IMR-90 (cell line): ENCODE measurements at regions not wholly inside any gene's neighbourhood (a gene's known extent, or its start where the extent isn't known, plus 50 kb on each side); places are given as distances from the start of the nearest gene placed in this dataset.

Source experiments
- ATAC-seq: fragments of 200-7000 bp; cut with Tn5 transposase; 2 replicates; pipeline ENCODE4 v1.9.1; 2020; ENCODE audit warnings: low read depth, mild to moderate bottlenecking, moderate library complexity
- BruUV-seq: library from RNA; stranded (reverse); fragments of 400-500 nt; replicated peaks from 2 replicates; lab custom pipeline; 2021; lab: Mats Ljungman, UMichigan
- CTCF ChIA-PET: fragments of 300-600 bp; formaldehyde crosslinking; extraction: SDS; loops from one replicate; lab custom pipeline; 2021; ENCODE audit warnings: antibody characterized with exemption; lab: Yijun Ruan, JAX
- POLR2A ChIA-PET: fragments of 300-600 bp; sonication (Branson Sonifier 250); formaldehyde crosslinking; loops from one replicate; lab custom pipeline; 2022; ENCODE audit warnings: antibody characterized with exemption; ENCODE audit not compliant: unreplicated experiment; lab: Charles Lee
- DNase-seq: peaks from one replicate; pipeline ENCODE4 v3.0.0; 2013
- H2AFZ ChIP-seq: replicated peaks from 2 replicates; pipeline ENCODE3; 2013; ENCODE audit warnings: low read length, mild to moderate bottlenecking; ENCODE audit not compliant: poor library complexity
- H2AK5ac ChIP-seq: 2 replicates; pipeline ENCODE4 v1.6.1; 2013; ENCODE audit warnings: low read depth, low read length, inconsistent platforms
- H2AK9ac ChIP-seq: replicated peaks from 2 replicates; pipeline ENCODE3; 2013; ENCODE audit warnings: mild to moderate bottlenecking, low read depth, low read length, moderate library complexity; ENCODE audit not compliant: poor library complexity
- H2BK120ac ChIP-seq: 2 replicates; pipeline ENCODE4 v1.6.1; 2013; ENCODE audit warnings: low read depth, low read length, inconsistent platforms
- H2BK15ac ChIP-seq: 3 replicates; pipeline ENCODE4 v1.6.1; 2013; ENCODE audit warnings: low read depth, low read length, inconsistent platforms
- H2BK20ac ChIP-seq: 2 replicates; pipeline ENCODE4 v1.6.1; 2013; ENCODE audit warnings: low read depth, mild to moderate bottlenecking, inconsistent platforms, low read length, moderate library complexity
- H2BK5ac ChIP-seq: 2 replicates; pipeline ENCODE4 v1.6.1; 2013; ENCODE audit warnings: mild to moderate bottlenecking, low read depth, low read length, inconsistent platforms; ENCODE audit not compliant: poor library complexity, severe bottlenecking
- H3K14ac ChIP-seq: replicated peaks from 2 replicates; pipeline ENCODE4 v1.6.1; 2013; ENCODE audit warnings: low read depth, low read length, inconsistent platforms
- H3K18ac ChIP-seq: 2 replicates; pipeline ENCODE4 v1.6.1; 2013; ENCODE audit warnings: low read depth, low read length, control low read depth
- H3K23ac ChIP-seq: 2 replicates; pipeline ENCODE4 v1.6.1; 2013; ENCODE audit warnings: low read depth, low read length, inconsistent platforms
- H3K27ac ChIP-seq: 2 replicates; pipeline ENCODE4 v1.5.1; 2013; ENCODE audit warnings: mild to moderate bottlenecking, control low read depth, low read length; ENCODE audit not compliant: insufficient read depth
- H3K27me3 ChIP-seq: 2 replicates; pipeline ENCODE4 v1.6.1; 2013; ENCODE audit warnings: low read length; ENCODE audit not compliant: control insufficient read depth, insufficient read depth
- H3K36me3 ChIP-seq: 2 replicates; pipeline ENCODE4 v1.6.1; 2013; ENCODE audit warnings: low read length, mixed read lengths; ENCODE audit not compliant: control insufficient read depth, insufficient read depth
- H3K4ac ChIP-seq: 2 replicates; pipeline ENCODE4 v1.6.1; 2013; ENCODE audit warnings: low read depth, low read length, inconsistent platforms
- H3K4me1 ChIP-seq: 2 replicates; pipeline ENCODE4 v1.6.1; 2013; ENCODE audit warnings: low read length, mixed read lengths; ENCODE audit not compliant: control insufficient read depth, insufficient read depth
- H3K4me2 ChIP-seq: 2 replicates; pipeline ENCODE4 v1.6.1; 2013; ENCODE audit warnings: low read depth, mild to moderate bottlenecking, control low read depth, low read length, moderate library complexity
- H3K4me3 ChIP-seq: 2 replicates; pipeline ENCODE4 v1.5.1; 2013; ENCODE audit warnings: low read depth, mild to moderate bottlenecking, control low read depth, low read length, moderate library complexity; ENCODE audit not compliant: insufficient read depth
- H3K56ac ChIP-seq: 2 replicates; pipeline ENCODE4 v1.6.1; 2013; ENCODE audit warnings: low read length, inconsistent platforms; ENCODE audit not compliant: insufficient read depth; ENCODE audit errors: extremely low read depth
- H3K79me1 ChIP-seq, 2 experiments: 2 replicates each; pipeline ENCODE4 v1.6.1; 2013; ENCODE audit warnings: low read length in 2 of 2, inconsistent platforms in 1 of 2, low read depth in 1 of 2
- H3K9ac ChIP-seq: 2 replicates; pipeline ENCODE4 v1.6.1; 2013; ENCODE audit warnings: low read depth, low read length, control low read depth
- H3K9me1 ChIP-seq: 2 replicates; pipeline ENCODE4 v1.6.1; 2013; ENCODE audit warnings: low read length, inconsistent platforms; ENCODE audit not compliant: insufficient read depth
- H3K9me3 ChIP-seq: 2 replicates; pipeline ENCODE4 v1.6.1; 2013; ENCODE audit warnings: low read length; ENCODE audit not compliant: control insufficient read depth, insufficient read depth
- H4K20me1 ChIP-seq: 2 replicates; pipeline ENCODE4 v1.6.1; 2013; ENCODE audit warnings: low read length, inconsistent platforms; ENCODE audit not compliant: insufficient read depth
- H4K5ac ChIP-seq: 2 replicates; pipeline ENCODE4 v1.6.1; 2013; ENCODE audit warnings: mild to moderate bottlenecking, low read depth, low read length, control low read depth
- H4K8ac ChIP-seq, 2 experiments: 2 replicates each; pipeline ENCODE4 v1.6.1; 2013; ENCODE audit warnings: low read depth in 2 of 2, low read length in 2 of 2, control low read depth in 1 of 2, inconsistent platforms in 1 of 2
- H4K91ac ChIP-seq: 2 replicates; pipeline ENCODE4 v1.6.1; 2013; ENCODE audit warnings: low read depth, low read length, inconsistent platforms; ENCODE audit not compliant: insufficient read depth
- BHLHE40 ChIP-seq: fragments of 150-350 bp; IDR thresholded peaks from 2 replicates; pipeline ENCODE4 v1.6.1; 2016; ENCODE audit warnings: mild to moderate bottlenecking, low read depth, low read length
- CEBPB ChIP-seq: IDR thresholded peaks from 2 replicates; pipeline ENCODE4 v1.6.1; 2012; ENCODE audit warnings: low read depth, low read length, improper control_type of control experiment
- CHD1 ChIP-seq: IDR thresholded peaks from 2 replicates; pipeline ENCODE4 v1.6.1; 2012; ENCODE audit warnings: low read depth, low read length, improper control_type of control experiment
- CTCF ChIP-seq: conservative IDR thresholded peaks from 2 replicates; pipeline ENCODE4 v1.5.1; 2012; ENCODE audit warnings: mild to moderate bottlenecking, low read depth, low read length, improper control_type of control experiment
- ELK1 ChIP-seq: fragments of 150-350 bp; IDR thresholded peaks from 2 replicates; pipeline ENCODE4 v1.6.1; 2016; ENCODE audit warnings: low read depth, mild to moderate bottlenecking, low read length, moderate library complexity, borderline replicate concordance
- FOS ChIP-seq: fragments of 150-350 bp; IDR thresholded peaks from 2 replicates; pipeline ENCODE4 v1.6.1; 2016; ENCODE audit warnings: low read depth, low read length
- MAFK ChIP-seq: IDR thresholded peaks from 2 replicates; pipeline ENCODE4 v1.6.1; 2012; ENCODE audit warnings: low read depth, low read length, improper control_type of control experiment
- MAZ ChIP-seq: IDR thresholded peaks from 2 replicates; pipeline ENCODE4 v1.6.1; 2012; ENCODE audit warnings: low read depth, mild to moderate bottlenecking, low read length, improper control_type of control experiment, moderate library complexity, borderline replicate concordance
- MXI1 ChIP-seq: IDR thresholded peaks from 2 replicates; pipeline ENCODE4 v1.6.1; 2012; ENCODE audit warnings: low read depth, mild to moderate bottlenecking, low read length, moderate library complexity, borderline replicate concordance
- NFE2L2 ChIP-seq: fragments of 150-350 bp; IDR thresholded peaks from 2 replicates; pipeline ENCODE4 v1.6.1; 2016; ENCODE audit warnings: low read depth, mild to moderate bottlenecking, low read length
- POLR2A ChIP-seq: IDR thresholded peaks from 2 replicates; pipeline ENCODE4 v1.6.1; 2012; ENCODE audit warnings: mild to moderate bottlenecking, low read depth, low read length
- RAD21 ChIP-seq: IDR thresholded peaks from 2 replicates; pipeline ENCODE4 v1.6.1; 2012; ENCODE audit warnings: low read length, improper control_type of control experiment
- RCOR1 ChIP-seq: IDR thresholded peaks from 2 replicates; pipeline ENCODE4 v1.6.1; 2012; ENCODE audit warnings: mild to moderate bottlenecking, low read length, improper control_type of control experiment; ENCODE audit not compliant: insufficient replicate concordance
- RFX5 ChIP-seq: IDR thresholded peaks from 2 replicates; pipeline ENCODE4 v1.8.0; 2012; ENCODE audit warnings: low read depth, mild to moderate bottlenecking, low read length, moderate library complexity
- SMC3 ChIP-seq: fragments of 150-350 bp; IDR thresholded peaks from 2 replicates; pipeline ENCODE4 v1.6.1; 2016; ENCODE audit warnings: low read depth, mild to moderate bottlenecking, antibody characterized with exemption, low read length, moderate library complexity
- USF2 ChIP-seq: fragments of 150-350 bp; IDR thresholded peaks from 2 replicates; pipeline ENCODE4 v1.6.1; 2017; ENCODE audit warnings: mild to moderate bottlenecking, antibody characterized with exemption, low read length, low read depth
- WGBS, 2 experiments: methylation state at CpG; one replicate each; pipeline versions ENCODE4 v1.1.5 to v1.1.7; 2013; ENCODE audit warnings: missing lambda C conversion rate in 2 of 2; ENCODE audit not compliant: insufficient read length in 1 of 2; ENCODE audit errors: extremely low coverage in 2 of 2; 5-methylcytosine and 5-hydroxymethylcytosine counted together
- dilution Hi-C: fragments of 300-500 bp; cut with HindIII; formaldehyde crosslinking; loops from one replicate; pipeline ENCODE4 v1.14.3; 2018; ENCODE audit warnings: low sequenced_read_pairs; ENCODE audit not compliant: unreplicated experiment
- in situ Hi-C: fragments of 300-500 bp; cut with MboI; formaldehyde crosslinking; loops from 3 replicates; pipeline ENCODE4 v1.14.3; 2019; ENCODE audit warnings: low sequenced_read_pairs, inconsistent platforms, mixed read lengths
- intact Hi-C: fragments of 100-400 bp; cut with micrococcal nuclease; formaldehyde crosslinking; loops from 2 replicates; pipeline ENCODE4 v1.10.0; 2022

- no peaks in the 10 kb centered on the region for H4K20me1 ChIP-seq
- H3K27ac ChIP-seq = no peak overlapping the region
- H3K14ac ChIP-seq = no peak overlapping the region
- no peak overlapping the region for H2AK9ac ChIP-seq
- no peak overlapping the region for H3K4me3 ChIP-seq
- H2BK120ac ChIP-seq = no peak overlapping the region
- no peak overlapping the region for H2AK5ac ChIP-seq
- H3K4me2 ChIP-seq = no peak overlapping the region
- CTCF ChIA-PET = no interaction called here
- no peak for ATAC-seq
- H4K5ac ChIP-seq = no peak overlapping the region
- H3K36me3 ChIP-seq = no peaks in the 10 kb centered on the region
- BruUV-seq = no TSS peak
- H3K56ac ChIP-seq = no peak overlapping the region
- H3K4me1 ChIP-seq = no peaks in the 10 kb centered on the region
- H3K4ac ChIP-seq = no peak overlapping the region
- H2AFZ ChIP-seq = no peak overlapping the region
- TF ChIP-seq FOS (no peak), ELK1 (no peak), MAZ (no peak), MXI1 (no peak), CHD1 (no peak), BHLHE40 (no peak), MAFK (no peak), RFX5 (no peak), POLR2A (no peak), CTCF (no peak), CEBPB (no peak), USF2 (no peak), SMC3 (no peak), RAD21 (no peak), NFE2L2 (no peak), RCOR1 (no peak)
- H4K91ac ChIP-seq = no peak overlapping the region
- dilution Hi-C loops = no loop called here
- H3K18ac ChIP-seq = no peak overlapping the region
- intact Hi-C loops = no loop called here
- no peak overlapping the region for H2BK15ac ChIP-seq
- no peaks in the 10 kb centered on the region for H3K9me1 ChIP-seq
- no peaks in the 10 kb centered on the region for H3K9me3 ChIP-seq
- H2BK5ac ChIP-seq = no peak overlapping the region
- in situ Hi-C loops = no loop called here
- POLR2A ChIA-PET = no interaction called here
- no peak overlapping the region for H2BK20ac ChIP-seq
- H3K79me1 ChIP-seq = no peaks in the 10 kb centered on the region
- DNase-seq = no peak
- no peak overlapping the region for H3K23ac ChIP-seq
- no peak overlapping the region for H3K9ac ChIP-seq
- H3K27me3 ChIP-seq = no peaks in the 10 kb centered on the region; the same call in 1 of the 2 replicates
- H4K8ac ChIP-seq = no peak overlapping the region
- 40% methylated on average over 1 of the region's 3 CpGs; no CpG with 5 or more reads in 1 of the 2 experiments for WGBS, 2 experiments
Measured at GRCh38 chr20:48411245-48411644, 416.6 kb downstream of the PREX1 start.
